ENCODE measurements at regions not wholly inside any gene's neighbourhood (a gene's known extent, or its start where the extent isn't known, plus 50 kb on each side); places are given as distances from the start of the nearest gene placed in this dataset.

DNA sequence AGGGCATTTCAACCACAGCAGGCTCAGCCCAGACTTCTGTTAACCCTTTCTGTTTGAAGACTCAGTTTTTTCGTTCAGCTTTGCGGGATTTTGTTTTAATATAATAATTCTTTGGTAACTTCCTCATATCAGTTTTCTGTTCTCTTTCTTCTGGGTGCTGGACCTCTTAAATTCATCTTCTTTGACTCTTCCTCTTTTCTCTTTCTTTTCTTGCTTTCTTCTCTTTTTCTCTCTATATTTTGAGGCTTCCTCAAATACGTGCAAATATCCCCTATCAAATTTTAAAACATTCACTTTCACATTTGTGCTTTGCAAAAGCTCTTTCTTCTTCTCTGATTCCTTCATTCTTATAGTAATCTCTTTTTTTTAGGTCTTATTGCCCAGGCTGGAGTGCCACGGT, 136.3 kb downstream of the HS3ST3B1 start:
- CTCF ChIA-PET, result no interaction called here
- H3K4me1 Mint-ChIP-seq (ENCODE audit: low read depth, unreplicated experiment), result no peaks in the 10 kb centered on the region
- H3K36me3 Mint-ChIP-seq (ENCODE audit: insufficient read depth, unreplicated experiment), result no peaks in the 10 kb centered on the region
- TF ChIP-seq, protein P1, sequence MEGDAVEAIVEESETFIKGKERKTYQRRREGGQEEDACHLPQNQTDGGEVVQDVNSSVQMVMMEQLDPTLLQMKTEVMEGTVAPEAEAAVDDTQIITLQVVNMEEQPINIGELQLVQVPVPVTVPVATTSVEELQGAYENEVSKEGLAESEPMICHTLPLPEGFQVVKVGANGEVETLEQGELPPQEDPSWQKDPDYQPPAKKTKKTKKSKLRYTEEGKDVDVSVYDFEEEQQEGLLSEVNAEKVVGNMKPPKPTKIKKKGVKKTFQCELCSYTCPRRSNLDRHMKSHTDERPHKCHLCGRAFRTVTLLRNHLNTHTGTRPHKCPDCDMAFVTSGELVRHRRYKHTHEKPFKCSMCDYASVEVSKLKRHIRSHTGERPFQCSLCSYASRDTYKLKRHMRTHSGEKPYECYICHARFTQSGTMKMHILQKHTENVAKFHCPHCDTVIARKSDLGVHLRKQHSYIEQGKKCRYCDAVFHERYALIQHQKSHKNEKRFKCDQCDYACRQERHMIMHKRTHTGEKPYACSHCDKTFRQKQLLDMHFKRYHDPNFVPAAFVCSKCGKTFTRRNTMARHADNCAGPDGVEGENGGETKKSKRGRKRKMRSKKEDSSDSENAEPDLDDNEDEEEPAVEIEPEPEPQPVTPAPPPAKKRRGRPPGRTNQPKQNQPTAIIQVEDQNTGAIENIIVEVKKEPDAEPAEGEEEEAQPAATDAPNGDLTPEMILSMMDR (IDR thresholded peaks at IDR 0.05; ENCODE audit: unreplicated experiment), result no peak
- no TSS peak for BruUV-seq (replicated peaks)
- no peak overlapping the region for H3K4me3 Mint-ChIP-seq (ENCODE audit: low read depth, unreplicated experiment)
- intact Hi-C loops (cut with micrococcal nuclease; ENCODE audit: unreplicated experiment), result no loop called here
- no peak for DNase-seq
- H3K27me3 Mint-ChIP-seq (ENCODE audit: unreplicated experiment), result no peaks in the 10 kb centered on the region
- no peak overlapping the region for H3K27ac Mint-ChIP-seq (ENCODE audit: unreplicated experiment)
- peaks cover 13% of the 10 kb centered on the region for H3K9me3 Mint-ChIP-seq (ENCODE audit: low read depth, unreplicated experiment)

DNA sequence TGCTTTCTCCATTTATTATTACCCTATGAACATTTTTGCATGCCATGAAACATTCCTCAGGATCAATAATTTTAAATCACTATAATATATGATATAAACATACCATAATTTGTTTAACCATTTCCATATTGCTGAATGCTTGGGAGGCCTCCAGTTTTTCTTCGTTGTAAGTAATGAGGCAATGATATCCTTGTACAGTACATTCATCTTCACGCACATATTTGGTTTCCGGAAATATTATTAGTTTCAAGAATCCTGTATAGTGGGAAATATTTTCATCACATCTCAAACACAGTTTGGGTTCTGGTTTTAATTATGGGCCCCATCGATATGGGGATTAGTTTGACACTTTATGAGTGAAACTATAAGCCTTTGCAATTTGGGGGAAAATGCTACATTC, 135.4 kb downstream of the HS3ST3B1 start:
- CTCF ChIA-PET, result no interaction called here
- Mint-ChIP-seq H3K9me3 (ENCODE audit: low read depth, unreplicated experiment) (peaks cover 13% of the 10 kb centered on the region), H3K4me3 (ENCODE audit: low read depth, unreplicated experiment) (no peak overlapping the region), H3K36me3 (ENCODE audit: insufficient read depth, unreplicated experiment) (no peaks in the 10 kb centered on the region), H3K27me3 (ENCODE audit: unreplicated experiment) (no peaks in the 10 kb centered on the region), H3K27ac (ENCODE audit: unreplicated experiment) (no peak overlapping the region), H3K4me1 (ENCODE audit: low read depth, unreplicated experiment) (no peaks in the 10 kb centered on the region)
- BruUV-seq (replicated peaks), result no TSS peak
- intact Hi-C loops (cut with micrococcal nuclease; ENCODE audit: unreplicated experiment), result no loop called here
- TF ChIP-seq, protein P1 (IDR thresholded peaks at IDR 0.05; ENCODE audit: unreplicated experiment), result no peak
- no peak for DNase-seq

DNA sequence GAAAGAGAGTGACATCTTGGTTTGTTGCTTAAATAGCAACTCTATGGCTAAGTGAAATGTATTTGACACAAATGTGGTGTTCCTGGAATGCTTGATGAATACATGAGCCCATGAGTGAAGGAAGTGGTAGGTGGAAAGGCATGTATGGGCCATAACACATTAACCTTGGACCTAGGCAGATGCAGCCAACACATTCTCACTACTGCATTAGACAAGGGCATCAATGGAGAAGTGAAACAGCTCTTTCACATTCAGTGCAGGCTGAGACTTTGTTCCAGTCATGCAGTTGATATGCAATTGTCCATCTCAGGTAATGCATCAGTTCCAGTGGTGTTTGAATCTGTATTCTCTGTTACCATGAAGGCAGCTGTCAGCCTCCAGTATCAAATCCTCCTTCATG, 133.6 kb downstream of the HS3ST3B1 start:
- DNase-seq, result no peak
- BruUV-seq (replicated peaks), result no TSS peak
- no peak overlapping the region for H3K4me3 Mint-ChIP-seq (ENCODE audit: low read depth, unreplicated experiment)
- TF ChIP-seq, protein P1 (IDR thresholded peaks at IDR 0.05; ENCODE audit: unreplicated experiment), result no peak
- H3K36me3 Mint-ChIP-seq (ENCODE audit: insufficient read depth, unreplicated experiment), result no peaks in the 10 kb centered on the region
- CTCF ChIA-PET, result no interaction called here
- no peaks in the 10 kb centered on the region for H3K4me1 Mint-ChIP-seq (ENCODE audit: low read depth, unreplicated experiment)
- intact Hi-C loops (cut with micrococcal nuclease; ENCODE audit: unreplicated experiment), result no loop called here
- peaks cover 6% of the 10 kb centered on the region for H3K9me3 Mint-ChIP-seq (ENCODE audit: low read depth, unreplicated experiment)
- no peak overlapping the region for H3K27ac Mint-ChIP-seq (ENCODE audit: unreplicated experiment)
- H3K27me3 Mint-ChIP-seq (ENCODE audit: unreplicated experiment), result no peaks in the 10 kb centered on the region

DNA sequence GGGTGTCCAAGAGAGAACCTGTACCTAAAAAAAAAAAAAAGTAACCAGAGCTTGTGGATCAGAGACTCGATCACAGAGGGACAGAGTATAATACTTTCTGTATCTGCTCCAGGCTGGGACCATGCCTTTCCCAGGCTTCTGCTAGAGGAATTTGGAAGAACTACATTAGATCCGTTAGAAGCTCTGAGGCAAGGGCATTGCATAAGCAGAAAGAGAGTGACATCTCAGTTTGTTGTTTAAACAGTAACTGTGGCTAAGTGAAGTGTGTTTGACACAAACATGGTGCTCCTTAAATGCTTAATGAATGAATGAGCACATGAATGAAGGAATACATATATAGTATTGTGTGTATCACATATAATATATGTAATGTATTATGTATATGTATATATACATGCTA, 131.2 kb downstream of the HS3ST3B1 start:
- Mint-ChIP-seq H3K4me3 (ENCODE audit: low read depth, unreplicated experiment) (no peak overlapping the region), H3K36me3 (ENCODE audit: insufficient read depth, unreplicated experiment) (no peaks in the 10 kb centered on the region), H3K9me3 (ENCODE audit: low read depth, unreplicated experiment) (peaks cover 10% of the 10 kb centered on the region), H3K4me1 (ENCODE audit: low read depth, unreplicated experiment) (no peaks in the 10 kb centered on the region), H3K27me3 (ENCODE audit: unreplicated experiment) (no peaks in the 10 kb centered on the region), H3K27ac (ENCODE audit: unreplicated experiment) (no peak overlapping the region)
- intact Hi-C loops (cut with micrococcal nuclease; ENCODE audit: unreplicated experiment), result no loop called here
- CTCF ChIA-PET, result no interaction called here
- BruUV-seq (replicated peaks), result no TSS peak
- no peak for DNase-seq
- TF ChIP-seq, protein P1 (IDR thresholded peaks at IDR 0.05; ENCODE audit: unreplicated experiment), result no peak

DNA sequence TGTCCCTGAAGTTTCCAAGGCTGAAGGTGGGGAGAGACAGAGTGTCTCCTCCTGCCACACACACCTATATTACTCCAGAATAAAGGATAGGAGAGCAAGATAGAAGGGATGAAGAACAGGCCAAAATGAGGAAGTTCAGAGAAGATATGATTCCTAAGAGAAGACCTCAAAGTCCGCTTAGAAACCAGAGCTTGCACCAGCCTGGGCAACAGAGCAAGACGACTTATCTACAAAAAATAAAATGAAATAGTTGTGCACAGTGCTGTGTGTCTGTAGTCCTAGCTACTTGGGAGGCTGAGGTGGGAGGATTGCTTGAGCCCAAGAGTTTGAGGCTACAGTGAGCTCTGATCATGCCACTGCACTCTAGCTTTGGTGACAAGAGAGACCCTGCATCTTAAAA, 128.2 kb downstream of the HS3ST3B1 start:
- H3K4me1 Mint-ChIP-seq (ENCODE audit: low read depth, unreplicated experiment), result no peaks in the 10 kb centered on the region
- no peaks in the 10 kb centered on the region for H3K27me3 Mint-ChIP-seq (ENCODE audit: unreplicated experiment)
- H3K4me3 Mint-ChIP-seq (ENCODE audit: low read depth, unreplicated experiment), result no peak overlapping the region
- DNase-seq, result no peak
- TF ChIP-seq, protein P1 (IDR thresholded peaks at IDR 0.05; ENCODE audit: unreplicated experiment), result no peak
- H3K27ac Mint-ChIP-seq (ENCODE audit: unreplicated experiment), result no peak overlapping the region
- intact Hi-C loops (cut with micrococcal nuclease; ENCODE audit: unreplicated experiment), result no loop called here
- peaks cover 13% of the 10 kb centered on the region for H3K9me3 Mint-ChIP-seq (ENCODE audit: low read depth, unreplicated experiment)
- CTCF ChIA-PET, result no interaction called here
- BruUV-seq (replicated peaks), result no TSS peak
- H3K36me3 Mint-ChIP-seq (ENCODE audit: insufficient read depth, unreplicated experiment), result no peaks in the 10 kb centered on the region

All from Calu3 (cell line).